Stimulated activated CD8-positive, alpha-beta memory T cell treated with anti-CD3 and anti-CD28 coated beads, Interleukin-4, amount 100 ng/mL, for 48 hours (primary cell): ENCODE measurements at regions not wholly inside any gene's neighbourhood (a gene's known extent, or its start where the extent isn't known, plus 50 kb on each side); places are given as distances from the start of the nearest gene placed in this dataset.

Source experiments
- DNase-seq: peaks from one replicate; pipeline ENCODE4 v3.0.0-alpha.2; 2020

- DNase-seq: no peak
Observed at GRCh38 chr7:110084181-110084807, 1006.6 kb upstream of the LRRN3 start.

- no peak for DNase-seq
Observed at GRCh38 chr7:110090110-110090820, 1000.7 kb upstream of the LRRN3 start.

- DNase-seq: no peak
Observed at GRCh38 chr7:110095372-110096052, 995.4 kb upstream of the LRRN3 start.

GRCh38 chr7:110104243-110104642, 986.7 kb upstream of the LRRN3 start:
- no peak for DNase-seq

GRCh38 chr7:110105307-110105706, 985.6 kb upstream of the LRRN3 start:
- no peak for DNase-seq

GRCh38 chr7:110105840-110106239, 985.1 kb upstream of the LRRN3 start:
- DNase-seq: no peak

GRCh38 chr7:110119883-110120581, 970.9 kb upstream of the LRRN3 start:
- DNase-seq: no peak

GRCh38 chr7:110129159-110129558, 961.8 kb upstream of the LRRN3 start:
- no peak for DNase-seq

GRCh38 chr7:110130669-110131068, 960.3 kb upstream of the LRRN3 start:
- no peak for DNase-seq

GRCh38 chr7:110131344-110131743, 959.6 kb upstream of the LRRN3 start:
- no peak for DNase-seq

GRCh38 chr7:110139056-110139455, 951.9 kb upstream of the LRRN3 start:
- no peak for DNase-seq

- no peak for DNase-seq
Observed at GRCh38 chr7:110142939-110143526, 947.9 kb upstream of the LRRN3 start.

GRCh38 chr7:110144599-110144998, 946.3 kb upstream of the LRRN3 start:
- DNase-seq: no peak

- DNase-seq: no peak
Observed at GRCh38 chr7:110148054-110148453, 942.9 kb upstream of the LRRN3 start.

GRCh38 chr7:110153222-110153621, 937.7 kb upstream of the LRRN3 start:
- no peak for DNase-seq

GRCh38 chr7:110156511-110156910, 934.4 kb upstream of the LRRN3 start:
- no peak for DNase-seq

GRCh38 chr7:110157631-110158362, 933.1 kb upstream of the LRRN3 start:
- no peak for DNase-seq

- DNase-seq: no peak
Observed at GRCh38 chr7:110168010-110168409, 922.9 kb upstream of the LRRN3 start.

- DNase-seq: no peak
Observed at GRCh38 chr7:110170841-110171240, 920.1 kb upstream of the LRRN3 start.

- no peak for DNase-seq
Observed at GRCh38 chr7:110177463-110177862, 913.5 kb upstream of the LRRN3 start.

GRCh38 chr7:110179037-110179436, 911.9 kb upstream of the LRRN3 start:
- no peak for DNase-seq

GRCh38 chr7:110181768-110182167, 909.2 kb upstream of the LRRN3 start:
- no peak for DNase-seq
